ENCODE measurements at regions not wholly inside any gene's neighbourhood (a gene's known extent, or its start where the extent isn't known, plus 50 kb on each side); places are given as distances from the start of the nearest gene placed in this dataset.

GRCh38 chr5:133706506-133707430 lies 94.4 kb upstream of the FSTL4 start:
- Histone ChIP-seq H3K4me3 (ENCODE audit: low read length) (no peak overlapping the region), H3K4me2 (ENCODE audit: low read length) (no peak overlapping the region), H3K79me2 (replicated peaks; ENCODE audit: insufficient read depth, low read length) (no peaks in the 10 kb centered on the region), H3K27me3 (ENCODE audit: insufficient read depth, low read depth, low read length) (no peaks in the 10 kb centered on the region), H3K36me3 (ENCODE audit: insufficient read depth, low read length) (no peaks in the 10 kb centered on the region), H3F3A (ENCODE audit: insufficient read depth, low read length, poor library complexity, severe bottlenecking) (no peaks in the 10 kb centered on the region), H3K9me3 (ENCODE audit: low read length) (no peaks in the 10 kb centered on the region), H3K27ac (ENCODE audit: low read length) (no peak overlapping the region), H2AFZ (ENCODE audit: low read depth, low read length) (no peak overlapping the region), H3K9ac (ENCODE audit: low read length) (no peak overlapping the region), H4K20me1 (ENCODE audit: insufficient read depth) (no peaks in the 10 kb centered on the region), H3K9me2 (ENCODE audit: insufficient read depth, low read length) (no peaks in the 10 kb centered on the region)
- TF ChIP-seq SMC3 (conservative IDR thresholded peaks at IDR 0.05; ENCODE audit: poor library complexity), result no peak

GRCh38 chr5:133705331-133705730 lies 93.0 kb upstream of the FSTL4 start:
- no peak overlapping the region for H3K27ac ChIP-seq (ENCODE audit: low read length)
- no peaks in the 10 kb centered on the region for H3K79me2 ChIP-seq (replicated peaks; ENCODE audit: insufficient read depth, low read length)
- no peaks in the 10 kb centered on the region for H3K9me3 ChIP-seq (ENCODE audit: low read length)
- H3K9me2 ChIP-seq (ENCODE audit: insufficient read depth, low read length), result no peaks in the 10 kb centered on the region
- no peak overlapping the region for H3K9ac ChIP-seq (ENCODE audit: low read length)
- H3K4me2 ChIP-seq (ENCODE audit: low read length), result no peak overlapping the region
- H3K4me3 ChIP-seq (ENCODE audit: low read length), result no peak overlapping the region
- no peaks in the 10 kb centered on the region for H3K27me3 ChIP-seq (ENCODE audit: insufficient read depth, low read depth, low read length)
- no peaks in the 10 kb centered on the region for H3F3A ChIP-seq (ENCODE audit: insufficient read depth, low read length, poor library complexity, severe bottlenecking)
- no peaks in the 10 kb centered on the region for H3K36me3 ChIP-seq (ENCODE audit: insufficient read depth, low read length)
- H4K20me1 ChIP-seq (ENCODE audit: insufficient read depth), result no peaks in the 10 kb centered on the region
- H2AFZ ChIP-seq (ENCODE audit: low read depth, low read length), result no peak overlapping the region
- TF ChIP-seq MXI1 (conservative IDR thresholded peaks at IDR 0.05; ENCODE audit: poor library complexity, severe bottlenecking) (no peak), CTCF (IDR thresholded peaks at IDR 0.05; ENCODE audit: poor library complexity, severe bottlenecking) (no peak), REST (IDR thresholded peaks at IDR 0.05; ENCODE audit: borderline replicate concordance) (no peak), EZH2 (IDR thresholded peaks at IDR 0.05; ENCODE audit: borderline replicate concordance, insufficient read depth, low read length, poor library complexity, severe bottlenecking) (no peak), RAD21 (conservative IDR thresholded peaks at IDR 0.05) (no peak)

GRCh38 chr5:133704411-133704810 lies 92.1 kb upstream of the FSTL4 start:
- TF ChIP-seq TAF1 (IDR thresholded peaks at IDR 0.05; ENCODE audit: low read depth) (no peak), RAD21 (conservative IDR thresholded peaks at IDR 0.05) (no peak), EZH2 (IDR thresholded peaks at IDR 0.05; ENCODE audit: borderline replicate concordance, insufficient read depth, low read length, poor library complexity, severe bottlenecking) (no peak), POLR2AphosphoS5 (IDR thresholded peaks at IDR 0.05) (no peak), MXI1 (conservative IDR thresholded peaks at IDR 0.05; ENCODE audit: poor library complexity, severe bottlenecking) (no peak)
- Histone ChIP-seq H3K27me3 (ENCODE audit: insufficient read depth, low read depth, low read length) (no peaks in the 10 kb centered on the region), H3K4me2 (ENCODE audit: low read length) (no peak overlapping the region), H3K36me3 (ENCODE audit: insufficient read depth, low read length) (no peaks in the 10 kb centered on the region), H3K9ac (ENCODE audit: low read length) (no peak overlapping the region), H3K9me2 (ENCODE audit: insufficient read depth, low read length) (no peaks in the 10 kb centered on the region), H4K20me1 (ENCODE audit: insufficient read depth) (no peaks in the 10 kb centered on the region), H2AFZ (ENCODE audit: low read depth, low read length) (no peak overlapping the region), H3K27ac (ENCODE audit: low read length) (no peak overlapping the region), H3K9me3 (ENCODE audit: low read length) (no peaks in the 10 kb centered on the region), H3F3A (ENCODE audit: insufficient read depth, low read length, poor library complexity, severe bottlenecking) (no peaks in the 10 kb centered on the region), H3K79me2 (replicated peaks; ENCODE audit: insufficient read depth, low read length) (no peaks in the 10 kb centered on the region), H3K4me3 (ENCODE audit: low read length) (no peak overlapping the region)

Measured in neural cell (in vitro differentiated cells).